Upper lobe of left lung (tissue), 4 donors: ENCODE measurements at regions not wholly inside any gene's neighbourhood (a gene's known extent, or its start where the extent isn't known, plus 50 kb on each side); places are given as distances from the start of the nearest gene placed in this dataset.

Experiments used
- CTCF ChIP-seq, 6 experiments: fragments of 450-650 bp in 4 of 6; fragments of 200-600 bp in 2 of 6; sonication (generic) in 2 of 6; IDR thresholded peaks; one replicate each; pipeline ENCODE4 v1.5.1; 2016 to 2019; ENCODE audit warnings: antibody characterized with exemption in 6 of 6
- POLR2A ChIP-seq, 4 donors: fragments of 450-650 bp; IDR thresholded peaks; one replicate each; pipeline ENCODE4 v1.5.1; 2016 to 2017; ENCODE audit warnings: antibody characterized with exemption in 4 of 4, mild to moderate bottlenecking in 2 of 4
- POLR2AphosphoS5 ChIP-seq, 2 donors: sonication (generic); formaldehyde crosslinking; IDR thresholded peaks; one replicate each; pipeline ENCODE4 v1.5.1; 2017; ENCODE audit warnings: antibody characterized with exemption in 2 of 2

- no peak for TF ChIP-seq POLR2A (IDR thresholded peaks at IDR 0.05)
- TF ChIP-seq CTCF (IDR thresholded peaks at IDR 0.05) = no peak
- TF ChIP-seq POLR2AphosphoS5 (IDR thresholded peaks at IDR 0.05) = no peak
Measured at GRCh38 chr12:3974883-3975282, 101.7 kb upstream of the PARP11 start.
